Psoas muscle (tissue), 7 donors: ENCODE measurements at regions not wholly inside any gene's neighbourhood (a gene's known extent, or its start where the extent isn't known, plus 50 kb on each side); places are given as distances from the start of the nearest gene placed in this dataset.

Source experiments
- ATAC-seq, 4 donors: fragments of 200-7000 bp; cut with Tn5 transposase; one replicate each; pipeline ENCODE4 v1.9.1; 2020; ENCODE audit warnings: moderate library complexity in 3 of 4, mild to moderate bottlenecking in 2 of 4
- DNase-seq, 2 donors: peaks; one replicate each; pipeline ENCODE4 v3.0.0-alpha.2; 2020
- H3K27ac ChIP-seq: fragments of 200-600 bp; one replicate; pipeline ENCODE4 v1.8.0; 2022
- H3K27me3 ChIP-seq, 3 donors: fragments of 200-600 bp in 1 of 3; one replicate each; pipeline versions ENCODE4 v1.6.1 to v1.8.0; 2013 to 2022; ENCODE audit warnings: low read length in 2 of 3, mild to moderate bottlenecking in 2 of 3, moderate library complexity in 1 of 3; ENCODE audit not compliant: insufficient read depth in 3 of 3
- H3K36me3 ChIP-seq, 2 donors: fragments of 200-600 bp in 1 of 2; one replicate each; pipeline versions ENCODE4 v1.6.1 to v1.8.0; 2013 to 2022; ENCODE audit warnings: low read depth in 1 of 2, mild to moderate bottlenecking in 1 of 2, moderate library complexity in 1 of 2; ENCODE audit not compliant: insufficient read depth in 1 of 2
- H3K4me1 ChIP-seq: fragments of 200-600 bp; one replicate; pipeline ENCODE4 v1.8.0; 2022
- H3K4me3 ChIP-seq: fragments of 200-600 bp; one replicate; pipeline ENCODE4 v1.8.0; 2022; ENCODE audit warnings: mild to moderate bottlenecking
- H3K9me3 ChIP-seq: fragments of 200-600 bp; one replicate; pipeline ENCODE4 v1.8.0; 2022
- WGBS, 3 donors: extraction: QIAGEN DNeasy Blood & Tissue Kit; methylation state at CpG; one replicate each; pipeline versions ENCODE4 v1.1.6 to v1.1.7; 2013; 5-methylcytosine and 5-hydroxymethylcytosine counted together
- intact Hi-C, 2 donors: fragments of 100-400 bp; cut with DNase I; formaldehyde crosslinking; loops; one replicate each; pipeline versions ENCODE4 v1.11.0 to v1.14.2; 2022
- TF ChIP-seq, protein P1 (sequence below): fragments of 200-600 bp; IDR thresholded peaks from one replicate; pipeline ENCODE4 v1.8.0; 2022; ENCODE audit warnings: antibody characterized with exemption
- donor health status: healthy with polysubstance abuse.
- donor health status: DM: no; HTN: no; CAD: no; lungs with moderate emphysema.
- donor health status: Bipolar disorder and iron deficiency.
- donor health status: healthy.
- donor health status: DM: yes; HTN: yes; CAD: no.
- donor health status: DM: no; HTN: no; CAD: no.
- donor health status: DM: yes; HTN: yes; CAD: no.

DNA sequence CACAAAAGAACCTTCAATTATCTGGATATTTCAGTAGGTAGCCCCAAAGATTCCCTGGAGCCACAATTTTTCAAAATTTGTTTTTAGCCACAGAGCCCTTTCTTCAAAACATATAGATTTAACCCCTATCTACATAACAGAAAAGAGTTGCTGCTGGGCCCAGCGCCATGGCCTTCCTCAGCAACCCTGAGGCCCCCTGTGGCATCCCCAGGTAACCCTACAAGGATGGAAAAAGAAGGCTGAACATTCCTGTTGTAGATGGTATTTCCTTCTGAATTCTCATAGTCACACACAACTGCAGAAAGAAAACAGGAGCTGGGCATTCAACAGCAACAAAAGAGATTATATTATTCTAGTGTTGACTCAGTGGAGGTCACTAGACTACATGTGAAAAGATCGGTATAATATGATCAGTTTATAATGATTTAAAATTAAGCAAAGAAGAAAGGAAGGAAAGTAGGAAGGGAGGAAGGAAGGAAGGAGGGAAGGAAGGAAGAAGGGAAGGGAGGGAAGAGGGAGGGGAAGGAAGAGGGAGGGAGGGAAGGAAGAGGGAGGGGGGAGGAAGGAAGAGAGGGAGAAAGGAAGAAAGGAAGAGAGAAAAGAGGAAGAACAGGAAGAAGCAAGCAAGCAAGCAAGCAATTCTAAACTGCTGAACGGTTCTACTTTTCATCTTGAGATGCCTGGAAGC lies 342.5 kb upstream of the NR2F2 start:
- H3K4me3 ChIP-seq = no peak overlapping the region
- intact Hi-C loops = no loop called here
- ATAC-seq (peak in 1 of 4 donors; percentile 11), DNase-seq (no peak)
- H3K36me3 ChIP-seq = no peaks in the 10 kb centered on the region
- H3K27me3 ChIP-seq = no peaks in the 10 kb centered on the region
- no peaks in the 10 kb centered on the region for H3K9me3 ChIP-seq
- WGBS, 3 donors = 61 to 69% (median 66%) methylated on average over 3 of the region's 3 CpGs
- peak overlapping the region; percentile 14 for H3K27ac ChIP-seq
- H3K4me1 ChIP-seq = peaks cover 9% of the 10 kb centered on the region
- TF ChIP-seq, protein P1, sequence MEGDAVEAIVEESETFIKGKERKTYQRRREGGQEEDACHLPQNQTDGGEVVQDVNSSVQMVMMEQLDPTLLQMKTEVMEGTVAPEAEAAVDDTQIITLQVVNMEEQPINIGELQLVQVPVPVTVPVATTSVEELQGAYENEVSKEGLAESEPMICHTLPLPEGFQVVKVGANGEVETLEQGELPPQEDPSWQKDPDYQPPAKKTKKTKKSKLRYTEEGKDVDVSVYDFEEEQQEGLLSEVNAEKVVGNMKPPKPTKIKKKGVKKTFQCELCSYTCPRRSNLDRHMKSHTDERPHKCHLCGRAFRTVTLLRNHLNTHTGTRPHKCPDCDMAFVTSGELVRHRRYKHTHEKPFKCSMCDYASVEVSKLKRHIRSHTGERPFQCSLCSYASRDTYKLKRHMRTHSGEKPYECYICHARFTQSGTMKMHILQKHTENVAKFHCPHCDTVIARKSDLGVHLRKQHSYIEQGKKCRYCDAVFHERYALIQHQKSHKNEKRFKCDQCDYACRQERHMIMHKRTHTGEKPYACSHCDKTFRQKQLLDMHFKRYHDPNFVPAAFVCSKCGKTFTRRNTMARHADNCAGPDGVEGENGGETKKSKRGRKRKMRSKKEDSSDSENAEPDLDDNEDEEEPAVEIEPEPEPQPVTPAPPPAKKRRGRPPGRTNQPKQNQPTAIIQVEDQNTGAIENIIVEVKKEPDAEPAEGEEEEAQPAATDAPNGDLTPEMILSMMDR = no peak

- peak overlapping the region; percentile 14 for H3K27ac ChIP-seq
Observed at GRCh38 chr15:95988574-95988887, 342.0 kb upstream of the NR2F2 start.

DNA sequence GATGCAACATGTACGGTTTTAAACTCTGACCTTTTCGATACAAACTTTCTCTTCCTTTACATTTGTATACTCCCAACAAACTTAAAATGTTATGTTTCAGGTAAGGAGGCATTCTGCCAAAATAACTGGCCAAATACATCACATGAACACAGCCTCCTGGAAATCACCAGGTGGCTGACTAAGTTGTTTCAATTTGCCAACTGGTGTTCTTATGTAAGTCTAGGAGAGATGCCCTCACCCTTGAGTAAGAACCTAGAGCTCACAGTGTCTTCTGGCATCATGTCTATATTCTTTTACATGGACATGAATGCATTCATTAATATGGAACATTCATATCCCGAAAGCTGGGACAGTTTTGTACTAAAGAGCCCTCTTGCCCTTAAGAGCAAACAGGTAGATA lies 341.1 kb upstream of the NR2F2 start:
- H3K4me3 ChIP-seq = no peak overlapping the region
- TF ChIP-seq, protein P1 = no peak
- no peak for DNase-seq
- H3K27ac ChIP-seq = peak overlapping the region; percentile 14
- intact Hi-C loops = no loop called here
- H3K4me1 ChIP-seq = peaks cover 9% of the 10 kb centered on the region
- H3K27me3 ChIP-seq = no peaks in the 10 kb centered on the region
- whole genome bisulfite sequencing, 3 donors = 86 to 91% (median 86%) methylated on average over 3 of the region's 3 CpGs
- no peaks in the 10 kb centered on the region for H3K36me3 ChIP-seq
- no peaks in the 10 kb centered on the region for H3K9me3 ChIP-seq
- ATAC-seq = peak in 3 of 4 donors; percentile 47 to 70 (median 64)

More at GRCh38 chr15:95988574-95988887, 342.0 kb upstream of the NR2F2 start:
- peaks cover 9% of the 10 kb centered on the region for H3K4me1 ChIP-seq
- H3K36me3 ChIP-seq = no peaks in the 10 kb centered on the region
- no peak overlapping the region for H3K4me3 ChIP-seq
- TF ChIP-seq, protein P1 = no peak
- H3K27me3 ChIP-seq = no peaks in the 10 kb centered on the region
- ATAC-seq = peak in 3 of 4 donors; percentile 55 to 78 (median 75)
- 61 to 75% (median 70%) methylated on average over 4 of the region's 4 CpGs for WGBS, 3 donors
- DNase-seq = no peak
- intact Hi-C loops = no loop called here
- H3K9me3 ChIP-seq = no peaks in the 10 kb centered on the region

GRCh38 chr15:95990833-95991232 lies 339.7 kb upstream of the NR2F2 start:
- Histone ChIP-seq H3K4me1 (peaks cover 9% of the 10 kb centered on the region), H3K9me3 (no peaks in the 10 kb centered on the region), H3K27me3 (no peaks in the 10 kb centered on the region), H3K27ac (no peak overlapping the region), H3K36me3 (no peaks in the 10 kb centered on the region), H3K4me3 (no peak overlapping the region)
- no peak for ATAC-seq
- no peak for DNase-seq
- intact Hi-C loops = no loop called here
- 74 to 76% (median 74%) methylated on average over 4 of the region's 4 CpGs for WGBS, 3 donors
- TF ChIP-seq, protein P1 = no peak

GRCh38 chr15:95994418-95994817 lies 336.1 kb upstream of the NR2F2 start:
- WGBS, 3 donors = 84 to 88% (median 87%) methylated on average over 4 of the region's 4 CpGs
- H3K36me3 ChIP-seq = no peaks in the 10 kb centered on the region
- DNase-seq (no peak), ATAC-seq (no peak)
- TF ChIP-seq, protein P1 = no peak
- H3K27ac ChIP-seq = no peak overlapping the region
- no peaks in the 10 kb centered on the region for H3K27me3 ChIP-seq
- no peaks in the 10 kb centered on the region for H3K9me3 ChIP-seq
- intact Hi-C loops = no loop called here
- no peaks in the 10 kb centered on the region for H3K4me1 ChIP-seq
- no peak overlapping the region for H3K4me3 ChIP-seq
